ENCODE measurements at regions not wholly inside any gene's neighbourhood (a gene's known extent, or its start where the extent isn't known, plus 50 kb on each side); places are given as distances from the start of the nearest gene placed in this dataset.

- Histone ChIP-seq H2AFZ (ENCODE audit: insufficient read depth, low read depth, low read length, poor library complexity, severe bottlenecking) (no peak overlapping the region), H3K4me1 (ENCODE audit: control insufficient read depth in 2 of 2, insufficient read depth in 2 of 2, low read length in 2 of 2) (no peaks in the 10 kb centered on the region), H3K27me3 (replicated peaks in 1 of 4; ENCODE audit: control extremely low read depth in 1 of 4, control insufficient read depth in 3 of 4, insufficient read depth in 4 of 4, low read length in 3 of 4) (no peaks in the 10 kb centered on the region), H3K4me2 (replicated peaks; ENCODE audit: low read depth, low read length, poor library complexity, severe bottlenecking) (no peak overlapping the region), H3K27ac (ENCODE audit: low read length in 2 of 2) (no peak overlapping the region), H3K4me3 (ENCODE audit: control extremely low read depth in 1 of 5, extremely low read depth in 1 of 5, insufficient read depth in 1 of 5, low read depth in 2 of 5, low read length in 4 of 5) (no peak overlapping the region), H3K9ac (ENCODE audit: low read length) (no peak overlapping the region), H3K79me2 (ENCODE audit: control insufficient read depth, insufficient read depth, low read length) (no peaks in the 10 kb centered on the region), H4K20me1 (ENCODE audit: control insufficient read depth, insufficient read depth, low read length, poor library complexity, severe bottlenecking) (no peaks in the 10 kb centered on the region), H3K36me3 (replicated peaks in 1 of 2; ENCODE audit: control extremely low read depth in 1 of 2, control insufficient read depth in 1 of 2, extremely low read depth in 1 of 2, insufficient read depth in 2 of 2, low read length in 1 of 2) (no peaks in the 10 kb centered on the region), H3K9me3 (ENCODE audit: control extremely low read depth in 1 of 3, control insufficient read depth in 2 of 3, insufficient read depth in 1 of 3, low read length in 2 of 3) (no peaks in the 10 kb centered on the region)
- Mint-ChIP-seq H3K27me3 (no peaks in the 10 kb centered on the region), H3K4me1 (no peaks in the 10 kb centered on the region), H3K4me3 (no peak overlapping the region), H3K9me3 (ENCODE audit: insufficient read depth) (peaks cover 4% of the 10 kb centered on the region), H3K27ac (no peak overlapping the region)
- POLR2A ChIA-PET, result no interaction called here
- DNase-seq (no peak), ATAC-seq (ENCODE audit: low read depth) (no peak)
- no peak for TF ChIP-seq EZH2 (IDR thresholded peaks at IDR 0.05; ENCODE audit: borderline replicate concordance, insufficient read depth, low read depth, low read length, poor library complexity, severe bottlenecking)
- TF ChIP-seq, protein P1, sequence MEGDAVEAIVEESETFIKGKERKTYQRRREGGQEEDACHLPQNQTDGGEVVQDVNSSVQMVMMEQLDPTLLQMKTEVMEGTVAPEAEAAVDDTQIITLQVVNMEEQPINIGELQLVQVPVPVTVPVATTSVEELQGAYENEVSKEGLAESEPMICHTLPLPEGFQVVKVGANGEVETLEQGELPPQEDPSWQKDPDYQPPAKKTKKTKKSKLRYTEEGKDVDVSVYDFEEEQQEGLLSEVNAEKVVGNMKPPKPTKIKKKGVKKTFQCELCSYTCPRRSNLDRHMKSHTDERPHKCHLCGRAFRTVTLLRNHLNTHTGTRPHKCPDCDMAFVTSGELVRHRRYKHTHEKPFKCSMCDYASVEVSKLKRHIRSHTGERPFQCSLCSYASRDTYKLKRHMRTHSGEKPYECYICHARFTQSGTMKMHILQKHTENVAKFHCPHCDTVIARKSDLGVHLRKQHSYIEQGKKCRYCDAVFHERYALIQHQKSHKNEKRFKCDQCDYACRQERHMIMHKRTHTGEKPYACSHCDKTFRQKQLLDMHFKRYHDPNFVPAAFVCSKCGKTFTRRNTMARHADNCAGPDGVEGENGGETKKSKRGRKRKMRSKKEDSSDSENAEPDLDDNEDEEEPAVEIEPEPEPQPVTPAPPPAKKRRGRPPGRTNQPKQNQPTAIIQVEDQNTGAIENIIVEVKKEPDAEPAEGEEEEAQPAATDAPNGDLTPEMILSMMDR (IDR thresholded peaks at IDR 0.05), result no peak
- intact Hi-C loops (cut with micrococcal nuclease), result no loop called here
- WGBS (ENCODE audit: insufficient coverage), result 86% methylated on average over 3 of the region's 4 CpGs
- CTCF ChIA-PET, result no interaction called here
These were observed 170.9 kb downstream of the POLR1F start for GRCh38 chr7:19537942-19538401.

- no peaks in the 10 kb centered on the region for H3K79me2 ChIP-seq (ENCODE audit: control insufficient read depth, insufficient read depth, low read length)
- no peaks in the 10 kb centered on the region for H3K9me3 ChIP-seq (ENCODE audit: control extremely low read depth in 1 of 3, control insufficient read depth in 2 of 3, insufficient read depth in 1 of 3, low read length in 2 of 3)
- CTCF ChIA-PET, result no interaction called here
- no peaks in the 10 kb centered on the region for H3K36me3 ChIP-seq (replicated peaks in 1 of 2; ENCODE audit: control extremely low read depth in 1 of 2, control insufficient read depth in 1 of 2, extremely low read depth in 1 of 2, insufficient read depth in 2 of 2, low read length in 1 of 2)
- no peak overlapping the region for H3K9ac ChIP-seq (ENCODE audit: low read length)
- H3K27ac ChIP-seq (ENCODE audit: low read length in 2 of 2), result no peak overlapping the region
- H3K27ac Mint-ChIP-seq, result no peak overlapping the region
- H3K9me3 Mint-ChIP-seq (ENCODE audit: insufficient read depth), result peaks cover 7% of the 10 kb centered on the region
- POLR2A ChIA-PET, result no interaction called here
- no peaks in the 10 kb centered on the region for H3K27me3 Mint-ChIP-seq
- no peaks in the 10 kb centered on the region for H4K20me1 ChIP-seq (ENCODE audit: control insufficient read depth, insufficient read depth, low read length, poor library complexity, severe bottlenecking)
- no peaks in the 10 kb centered on the region for H3K27me3 ChIP-seq (replicated peaks in 1 of 4; ENCODE audit: control extremely low read depth in 1 of 4, control insufficient read depth in 3 of 4, insufficient read depth in 4 of 4, low read length in 3 of 4)
- H3K4me3 ChIP-seq (ENCODE audit: control extremely low read depth in 1 of 5, extremely low read depth in 1 of 5, insufficient read depth in 1 of 5, low read depth in 2 of 5, low read length in 4 of 5), result no peak overlapping the region
- H3K4me3 Mint-ChIP-seq, result no peak overlapping the region
- DNase-seq, result no peak
- H3K4me2 ChIP-seq (replicated peaks; ENCODE audit: low read depth, low read length, poor library complexity, severe bottlenecking), result no peak overlapping the region
- no peak for ATAC-seq (ENCODE audit: low read depth)
- WGBS (ENCODE audit: insufficient coverage), result no CpG with 5 or more reads among the region's 1 CpG
- H2AFZ ChIP-seq (ENCODE audit: insufficient read depth, low read depth, low read length, poor library complexity, severe bottlenecking), result no peak overlapping the region
- no peaks in the 10 kb centered on the region for H3K4me1 ChIP-seq (ENCODE audit: control insufficient read depth in 2 of 2, insufficient read depth in 2 of 2, low read length in 2 of 2)
- intact Hi-C loops (cut with micrococcal nuclease), result no loop called here
- TF ChIP-seq, protein P1 (IDR thresholded peaks at IDR 0.05), result no peak
- no peak for TF ChIP-seq EZH2 (IDR thresholded peaks at IDR 0.05; ENCODE audit: borderline replicate concordance, insufficient read depth, low read depth, low read length, poor library complexity, severe bottlenecking)
- H3K4me1 Mint-ChIP-seq, result no peaks in the 10 kb centered on the region
These were observed 175.6 kb downstream of the POLR1F start for GRCh38 chr7:19533266-19533665.

Measured in B cell (primary cell).